Activated CD8-positive, alpha-beta memory T cell treated with anti-CD3 and anti-CD28 coated beads for 36 hours (primary cell): ENCODE measurements at regions not wholly inside any gene's neighbourhood (a gene's known extent, or its start where the extent isn't known, plus 50 kb on each side); places are given as distances from the start of the nearest gene placed in this dataset.

Experiments used
- CTCF ChIA-PET: fragments of 350-600 bp; sonication (Branson Sonifier 250); formaldehyde crosslinking; loops from one replicate; lab custom pipeline; 2021; ENCODE audit warnings: antibody characterized with exemption; lab: Charles Lee
- POLR2A ChIA-PET: fragments of 350-600 bp; sonication (Branson Sonifier 250); formaldehyde crosslinking; loops from one replicate; lab custom pipeline; 2021; ENCODE audit warnings: antibody characterized with exemption; lab: Charles Lee

- POLR2A ChIA-PET, result no interaction called here
- CTCF ChIA-PET, result no interaction called here
These were observed 303.6 kb downstream of the PTPRU start for GRCh38 chr1:29539971-29540370.

GRCh38 chr1:29538586-29538985, 302.3 kb downstream of the PTPRU start:
- POLR2A ChIA-PET, result no interaction called here

GRCh38 chr1:29532751-29533150, 296.4 kb downstream of the PTPRU start:
- POLR2A ChIA-PET, result no interaction called here

More at GRCh38 chr1:29538586-29538985, 302.3 kb downstream of the PTPRU start:
- CTCF ChIA-PET, result no interaction called here

GRCh38 chr1:29532285-29532684, 296.0 kb downstream of the PTPRU start:
- CTCF ChIA-PET, result no interaction called here
- POLR2A ChIA-PET, result no interaction called here

More at GRCh38 chr1:29532751-29533150, 296.4 kb downstream of the PTPRU start:
- CTCF ChIA-PET, result no interaction called here

GRCh38 chr1:29531596-29531995, 295.3 kb downstream of the PTPRU start:
- ChIA-PET POLR2A (no interaction called here), CTCF (no interaction called here)

GRCh38 chr1:29529677-29530278, 293.5 kb downstream of the PTPRU start:
- CTCF ChIA-PET, result no interaction called here
- POLR2A ChIA-PET, result no interaction called here

GRCh38 chr1:29527314-29528004, 291.1 kb downstream of the PTPRU start:
- CTCF ChIA-PET, result no interaction called here
- POLR2A ChIA-PET, result no interaction called here

GRCh38 chr1:29525941-29526340, 289.6 kb downstream of the PTPRU start:
- CTCF ChIA-PET, result no interaction called here
- POLR2A ChIA-PET, result no interaction called here

- CTCF ChIA-PET, result no interaction called here
- POLR2A ChIA-PET, result no interaction called here
These were observed 288.2 kb downstream of the PTPRU start for GRCh38 chr1:29524285-29525065.

GRCh38 chr1:29523576-29523975, 287.3 kb downstream of the PTPRU start:
- ChIA-PET POLR2A (no interaction called here), CTCF (no interaction called here)

- ChIA-PET POLR2A (no interaction called here), CTCF (no interaction called here)
These were observed 286.8 kb downstream of the PTPRU start for GRCh38 chr1:29523136-29523535.

- POLR2A ChIA-PET, result no interaction called here
- CTCF ChIA-PET, result no interaction called here
These were observed 285.7 kb downstream of the PTPRU start for GRCh38 chr1:29521811-29522580.

- POLR2A ChIA-PET, result no interaction called here
- CTCF ChIA-PET, result no interaction called here
These were observed 285.1 kb downstream of the PTPRU start for GRCh38 chr1:29521438-29521715.

GRCh38 chr1:29520571-29521437, 284.5 kb downstream of the PTPRU start:
- ChIA-PET POLR2A (no interaction called here), CTCF (no interaction called here)

- CTCF ChIA-PET, result no interaction called here
- POLR2A ChIA-PET, result no interaction called here
These were observed 283.4 kb downstream of the PTPRU start for GRCh38 chr1:29519788-29520110.

- POLR2A ChIA-PET, result no interaction called here
- CTCF ChIA-PET, result no interaction called here
These were observed 282.9 kb downstream of the PTPRU start for GRCh38 chr1:29519108-29519787.

GRCh38 chr1:29518183-29518835, 282.0 kb downstream of the PTPRU start:
- CTCF ChIA-PET, result no interaction called here
- POLR2A ChIA-PET, result no interaction called here

- CTCF ChIA-PET, result no interaction called here
- POLR2A ChIA-PET, result no interaction called here
These were observed 281.1 kb downstream of the PTPRU start for GRCh38 chr1:29517251-29518086.
